Heart left ventricle (tissue), 13 donors: ENCODE measurements at regions not wholly inside any gene's neighbourhood (a gene's known extent, or its start where the extent isn't known, plus 50 kb on each side); places are given as distances from the start of the nearest gene placed in this dataset.

Experiments used
- POLR2A ChIP-seq, 2 donors: fragments of 450-650 bp; IDR thresholded peaks; one replicate each; pipeline ENCODE4 v1.6.1; 2017; ENCODE audit warnings: antibody characterized with exemption in 2 of 2, mild to moderate bottlenecking in 2 of 2, moderate library complexity in 2 of 2
- TF ChIP-seq, protein P1 (sequence below), 12 donors: fragments of 200-600 bp; sonication (generic) in 4 of 12; IDR thresholded peaks; one replicate each; pipeline versions ENCODE4 v1.5.0 to v1.8.0; 2018 to 2022; ENCODE audit warnings: antibody characterized with exemption in 12 of 12, mild to moderate bottlenecking in 5 of 12
- donor health status: ischemic (EF 13 %, LVEDD 7.1; RV severe dilation, severe dysfunction).
- donor health status: DM: no; HTN: yes; CAD: no.
- donor health status: DM: no; HTN: no; CAD: no.
- donor health status: ischemic (EF 25% LVEDD 6.9; RV normal size, moderate dysfunction).
- donor health status: ischemic (EF 25% LVEDD 5.7; RV mildly dilated, moderate dysfunction).
- donor health status: ischemic (EF 35%, LVEDD 5.7; RV mildly dilated, moderate dysfunction).
- donor health status: nonischemic (EF 11% LVEDD 7.7; RV severe dilation, severe dysfunction).
- donor health status: DM: yes; HTN: yes; CAD: no.
- donor health status: PGD.
- donor health status: ischemic (EF 29% LVEDD 5.4; RV normal size, mild dysfunction).
- donor health status: nonischemic (EF 23%, LVEDD 6.1; RV moderate dilation, normal function).

DNA sequence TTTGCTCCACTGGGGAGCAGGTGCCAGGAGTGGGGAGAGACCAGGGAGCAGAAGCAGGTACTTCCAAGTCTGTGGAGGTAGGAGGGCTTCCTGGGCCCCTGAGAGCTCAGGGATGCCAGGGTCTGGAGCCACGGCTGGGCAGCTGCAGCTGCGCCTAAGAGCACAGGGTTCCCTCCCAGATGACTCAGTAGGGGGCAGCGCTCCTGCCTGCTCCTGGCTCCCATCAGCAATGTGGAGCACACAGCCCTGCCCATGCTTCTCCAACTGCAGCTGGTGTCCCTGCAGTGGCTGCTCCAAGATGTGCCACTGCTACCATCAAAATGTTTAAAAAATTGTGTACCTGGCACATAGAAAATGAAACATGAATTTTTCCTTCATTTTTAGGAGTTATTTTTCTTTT lies 1028.2 kb downstream of the PCDH7 start:
- TF ChIP-seq, protein P1, sequence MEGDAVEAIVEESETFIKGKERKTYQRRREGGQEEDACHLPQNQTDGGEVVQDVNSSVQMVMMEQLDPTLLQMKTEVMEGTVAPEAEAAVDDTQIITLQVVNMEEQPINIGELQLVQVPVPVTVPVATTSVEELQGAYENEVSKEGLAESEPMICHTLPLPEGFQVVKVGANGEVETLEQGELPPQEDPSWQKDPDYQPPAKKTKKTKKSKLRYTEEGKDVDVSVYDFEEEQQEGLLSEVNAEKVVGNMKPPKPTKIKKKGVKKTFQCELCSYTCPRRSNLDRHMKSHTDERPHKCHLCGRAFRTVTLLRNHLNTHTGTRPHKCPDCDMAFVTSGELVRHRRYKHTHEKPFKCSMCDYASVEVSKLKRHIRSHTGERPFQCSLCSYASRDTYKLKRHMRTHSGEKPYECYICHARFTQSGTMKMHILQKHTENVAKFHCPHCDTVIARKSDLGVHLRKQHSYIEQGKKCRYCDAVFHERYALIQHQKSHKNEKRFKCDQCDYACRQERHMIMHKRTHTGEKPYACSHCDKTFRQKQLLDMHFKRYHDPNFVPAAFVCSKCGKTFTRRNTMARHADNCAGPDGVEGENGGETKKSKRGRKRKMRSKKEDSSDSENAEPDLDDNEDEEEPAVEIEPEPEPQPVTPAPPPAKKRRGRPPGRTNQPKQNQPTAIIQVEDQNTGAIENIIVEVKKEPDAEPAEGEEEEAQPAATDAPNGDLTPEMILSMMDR (IDR thresholded peaks at IDR 0.05) = no peak
- no peak for TF ChIP-seq POLR2A (IDR thresholded peaks at IDR 0.05)
